ENCODE measurements at regions not wholly inside any gene's neighbourhood (a gene's known extent, or its start where the extent isn't known, plus 50 kb on each side); places are given as distances from the start of the nearest gene placed in this dataset.

DNA sequence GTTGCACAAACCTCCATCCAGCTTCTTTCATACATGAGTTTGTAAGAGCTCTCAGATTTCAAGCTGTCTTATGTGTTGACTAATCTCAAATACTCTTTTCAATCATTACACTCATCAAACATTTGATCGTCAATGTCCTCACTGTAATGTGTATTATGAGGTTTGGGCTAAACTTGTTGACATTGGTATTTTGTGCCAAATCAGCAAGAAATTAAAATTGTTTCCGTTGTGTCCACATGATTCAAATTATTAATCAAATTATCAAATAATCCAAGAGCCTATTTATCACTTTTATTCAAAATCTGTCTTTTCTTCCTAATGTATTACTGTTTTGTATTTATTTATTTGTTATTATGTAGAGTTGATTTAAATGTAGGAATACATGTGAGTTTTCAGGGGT lies 283.4 kb downstream of the GAS1 start:
- TF ChIP-seq EZH2phosphoT487 (conservative IDR thresholded peaks at IDR 0.05; ENCODE audit: low read length), result no peak
- TF ChIP-seq, protein P1, sequence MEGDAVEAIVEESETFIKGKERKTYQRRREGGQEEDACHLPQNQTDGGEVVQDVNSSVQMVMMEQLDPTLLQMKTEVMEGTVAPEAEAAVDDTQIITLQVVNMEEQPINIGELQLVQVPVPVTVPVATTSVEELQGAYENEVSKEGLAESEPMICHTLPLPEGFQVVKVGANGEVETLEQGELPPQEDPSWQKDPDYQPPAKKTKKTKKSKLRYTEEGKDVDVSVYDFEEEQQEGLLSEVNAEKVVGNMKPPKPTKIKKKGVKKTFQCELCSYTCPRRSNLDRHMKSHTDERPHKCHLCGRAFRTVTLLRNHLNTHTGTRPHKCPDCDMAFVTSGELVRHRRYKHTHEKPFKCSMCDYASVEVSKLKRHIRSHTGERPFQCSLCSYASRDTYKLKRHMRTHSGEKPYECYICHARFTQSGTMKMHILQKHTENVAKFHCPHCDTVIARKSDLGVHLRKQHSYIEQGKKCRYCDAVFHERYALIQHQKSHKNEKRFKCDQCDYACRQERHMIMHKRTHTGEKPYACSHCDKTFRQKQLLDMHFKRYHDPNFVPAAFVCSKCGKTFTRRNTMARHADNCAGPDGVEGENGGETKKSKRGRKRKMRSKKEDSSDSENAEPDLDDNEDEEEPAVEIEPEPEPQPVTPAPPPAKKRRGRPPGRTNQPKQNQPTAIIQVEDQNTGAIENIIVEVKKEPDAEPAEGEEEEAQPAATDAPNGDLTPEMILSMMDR (IDR thresholded peaks at IDR 0.05; ENCODE audit: insufficient read depth, low read length, poor library complexity, severe bottlenecking), result no peak
